ENCODE measurements at regions not wholly inside any gene's neighbourhood (a gene's known extent, or its start where the extent isn't known, plus 50 kb on each side); places are given as distances from the start of the nearest gene placed in this dataset.

GRCh38 chr5:123721675-123722276, 209.8 kb downstream of the CSNK1G3 start:
- no peaks in the 10 kb centered on the region for H3K27me3 ChIP-seq
- intact Hi-C loops (cut with DNase I) = no loop called here

GRCh38 chr5:123720955-123721354, 209.0 kb downstream of the CSNK1G3 start:
- Histone ChIP-seq H3K27ac (no peak overlapping the region), H3K9me3 (no peaks in the 10 kb centered on the region), H3K4me1 (no peaks in the 10 kb centered on the region), H3K36me3 (no peaks in the 10 kb centered on the region), H3K4me3 (replicated peaks in 1 of 3) (no peak overlapping the region), H3K27me3 (no peaks in the 10 kb centered on the region)
- 88% methylated on average over 5 of the region's 5 CpGs for WGBS, 2 donors
- no peak for DNase-seq
- TF ChIP-seq, protein P1, sequence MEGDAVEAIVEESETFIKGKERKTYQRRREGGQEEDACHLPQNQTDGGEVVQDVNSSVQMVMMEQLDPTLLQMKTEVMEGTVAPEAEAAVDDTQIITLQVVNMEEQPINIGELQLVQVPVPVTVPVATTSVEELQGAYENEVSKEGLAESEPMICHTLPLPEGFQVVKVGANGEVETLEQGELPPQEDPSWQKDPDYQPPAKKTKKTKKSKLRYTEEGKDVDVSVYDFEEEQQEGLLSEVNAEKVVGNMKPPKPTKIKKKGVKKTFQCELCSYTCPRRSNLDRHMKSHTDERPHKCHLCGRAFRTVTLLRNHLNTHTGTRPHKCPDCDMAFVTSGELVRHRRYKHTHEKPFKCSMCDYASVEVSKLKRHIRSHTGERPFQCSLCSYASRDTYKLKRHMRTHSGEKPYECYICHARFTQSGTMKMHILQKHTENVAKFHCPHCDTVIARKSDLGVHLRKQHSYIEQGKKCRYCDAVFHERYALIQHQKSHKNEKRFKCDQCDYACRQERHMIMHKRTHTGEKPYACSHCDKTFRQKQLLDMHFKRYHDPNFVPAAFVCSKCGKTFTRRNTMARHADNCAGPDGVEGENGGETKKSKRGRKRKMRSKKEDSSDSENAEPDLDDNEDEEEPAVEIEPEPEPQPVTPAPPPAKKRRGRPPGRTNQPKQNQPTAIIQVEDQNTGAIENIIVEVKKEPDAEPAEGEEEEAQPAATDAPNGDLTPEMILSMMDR (IDR thresholded peaks at IDR 0.05) = no peak
- TF ChIP-seq POLR2A (IDR thresholded peaks at IDR 0.05) = no peak
- intact Hi-C loops (cut with DNase I) = no loop called here

More at GRCh38 chr5:123721675-123722276, 209.8 kb downstream of the CSNK1G3 start:
- Histone ChIP-seq H3K4me3 (replicated peaks in 1 of 3) (no peak overlapping the region), H3K36me3 (no peaks in the 10 kb centered on the region), H3K27ac (no peak overlapping the region), H3K4me1 (no peaks in the 10 kb centered on the region), H3K9me3 (no peaks in the 10 kb centered on the region)
- no peak for TF ChIP-seq POLR2A (IDR thresholded peaks at IDR 0.05)
- TF ChIP-seq, protein P1 (IDR thresholded peaks at IDR 0.05) = no peak
- no peak for DNase-seq
- WGBS, 2 donors = 71 to 86% methylated on average over 4 of the region's 4 CpGs

- H3K9me3 ChIP-seq = no peaks in the 10 kb centered on the region
- H3K36me3 ChIP-seq = no peaks in the 10 kb centered on the region
- intact Hi-C loops (cut with DNase I) = no loop called here
- no peak overlapping the region for H3K4me3 ChIP-seq (replicated peaks in 1 of 3)
- TF ChIP-seq, protein P1 (IDR thresholded peaks at IDR 0.05) = no peak
- H3K4me1 ChIP-seq = no peaks in the 10 kb centered on the region
- H3K27ac ChIP-seq = no peak overlapping the region
- no peak for DNase-seq
- H3K27me3 ChIP-seq = no peaks in the 10 kb centered on the region
Measured at GRCh38 chr5:123720339-123720738, 208.4 kb downstream of the CSNK1G3 start.

DNA sequence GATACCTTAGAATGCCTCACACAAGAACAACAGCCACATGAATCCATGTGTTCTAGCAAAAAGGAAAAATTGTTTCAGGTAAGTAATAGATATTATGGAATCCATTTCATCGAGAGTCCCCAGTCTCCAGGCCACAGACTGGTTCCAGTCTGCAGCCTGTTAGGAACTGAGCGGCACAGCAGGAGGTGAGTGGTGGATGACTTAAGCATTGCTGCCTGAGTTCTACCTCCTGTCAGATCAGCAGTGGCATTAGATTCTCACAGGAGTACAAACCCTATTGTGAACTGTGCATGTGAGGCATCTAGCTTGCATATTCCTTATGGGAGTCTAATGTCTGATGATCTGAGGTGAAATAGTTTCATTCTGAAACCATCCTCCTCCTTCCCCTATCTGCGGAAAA, 207.0 kb downstream of the CSNK1G3 start:
- H3K4me1 ChIP-seq = no peaks in the 10 kb centered on the region
- H3K4me3 ChIP-seq (replicated peaks in 1 of 3) = no peak overlapping the region
- no peak for DNase-seq
- no peak for TF ChIP-seq POLR2A (IDR thresholded peaks at IDR 0.05)
- TF ChIP-seq, protein P1 (IDR thresholded peaks at IDR 0.05) = no peak
- no peaks in the 10 kb centered on the region for H3K9me3 ChIP-seq
- intact Hi-C loops (cut with DNase I) = no loop called here
- no peaks in the 10 kb centered on the region for H3K36me3 ChIP-seq
- H3K27ac ChIP-seq = no peak overlapping the region
- H3K27me3 ChIP-seq = no peaks in the 10 kb centered on the region
- WGBS, 2 donors = 94 to 100% methylated on average over 3 of the region's 3 CpGs

- intact Hi-C loops (cut with DNase I) = no loop called here
- Histone ChIP-seq H3K36me3 (no peaks in the 10 kb centered on the region), H3K4me1 (no peaks in the 10 kb centered on the region), H3K27ac (no peak overlapping the region), H3K9me3 (no peaks in the 10 kb centered on the region), H3K27me3 (no peaks in the 10 kb centered on the region), H3K4me3 (replicated peaks in 1 of 3) (no peak overlapping the region)
- TF ChIP-seq POLR2A (IDR thresholded peaks at IDR 0.05) = no peak
- TF ChIP-seq, protein P1 (IDR thresholded peaks at IDR 0.05) = no peak
- 52 to 74% methylated on average over 1 of the region's 1 CpG for WGBS, 2 donors
- no peak for DNase-seq
Measured at GRCh38 chr5:123718238-123718637, 206.3 kb downstream of the CSNK1G3 start.

Data from thyroid gland (tissue), 4 donors.